ENCODE measurements at regions not wholly inside any gene's neighbourhood (a gene's known extent, or its start where the extent isn't known, plus 50 kb on each side); places are given as distances from the start of the nearest gene placed in this dataset.

GRCh38 chr5:4563400-4563799, 576.7 kb upstream of the ADAMTS16 start:
- intact Hi-C loops (cut with DNase I, micrococcal nuclease) = no loop called here
- DNase-seq (no peak), ATAC-seq (no peak)
- no peaks in the 10 kb centered on the region for H3K27me3 Mint-ChIP-seq
- no peak overlapping the region for H3K27ac Mint-ChIP-seq
- POLR2A ChIA-PET = no interaction called here
- H3K4me1 Mint-ChIP-seq = no peaks in the 10 kb centered on the region
- CTCF ChIA-PET = no interaction called here
- H3K4me3 Mint-ChIP-seq = no peak overlapping the region
- no peaks in the 10 kb centered on the region for H3K36me3 Mint-ChIP-seq (ENCODE audit: low read depth)
- H3K9me3 Mint-ChIP-seq (ENCODE audit: low read depth) = peaks cover 18% of the 10 kb centered on the region

- no peak overlapping the region for H3K4me3 Mint-ChIP-seq
- H3K4me1 Mint-ChIP-seq = no peaks in the 10 kb centered on the region
- ChIA-PET POLR2A (no interaction called here), CTCF (interaction anchor here (0.5 kb wide), 1 partner anchor 27 kb away, joined by 3 read pairs; no protein-coding TSS in a partner anchor)
- peaks cover 12% of the 10 kb centered on the region for H3K9me3 Mint-ChIP-seq (ENCODE audit: low read depth)
- H3K27ac Mint-ChIP-seq = no peak overlapping the region
- H3K27me3 Mint-ChIP-seq = no peaks in the 10 kb centered on the region
- H3K36me3 Mint-ChIP-seq (ENCODE audit: low read depth) = no peaks in the 10 kb centered on the region
- intact Hi-C loops (cut with DNase I, micrococcal nuclease) = no loop called here
- ATAC-seq (no peak), DNase-seq (no peak)
These were observed 569.8 kb upstream of the ADAMTS16 start for GRCh38 chr5:4570047-4570995.

- DNase-seq (no peak), ATAC-seq (no peak)
- POLR2A ChIA-PET = no interaction called here
- Mint-ChIP-seq H3K4me1 (no peaks in the 10 kb centered on the region), H3K27ac (no peak overlapping the region), H3K27me3 (no peaks in the 10 kb centered on the region), H3K4me3 (no peak overlapping the region), H3K9me3 (ENCODE audit: low read depth) (peaks cover 12% of the 10 kb centered on the region), H3K36me3 (ENCODE audit: low read depth) (no peaks in the 10 kb centered on the region)
- CTCF ChIA-PET = no interaction called here
- intact Hi-C loops (cut with DNase I, micrococcal nuclease) = no loop called here
These were observed 568.7 kb upstream of the ADAMTS16 start for GRCh38 chr5:4571248-4571948.

- no peaks in the 10 kb centered on the region for H3K36me3 Mint-ChIP-seq (ENCODE audit: low read depth)
- no peaks in the 10 kb centered on the region for H3K27me3 Mint-ChIP-seq
- no peak overlapping the region for H3K4me3 Mint-ChIP-seq
- POLR2A ChIA-PET = no interaction called here
- ATAC-seq (no peak), DNase-seq (no peak)
- H3K4me1 Mint-ChIP-seq = no peaks in the 10 kb centered on the region
- intact Hi-C loops (cut with DNase I, micrococcal nuclease) = no loop called here
- CTCF ChIA-PET = no interaction called here
- no peak overlapping the region for H3K27ac Mint-ChIP-seq
- peaks cover 10% of the 10 kb centered on the region for H3K9me3 Mint-ChIP-seq (ENCODE audit: low read depth)
These were observed 567.6 kb upstream of the ADAMTS16 start for GRCh38 chr5:4572311-4573100.

- H3K4me3 Mint-ChIP-seq = no peak overlapping the region
- intact Hi-C loops (cut with DNase I, micrococcal nuclease) = no loop called here
- CTCF ChIA-PET = no interaction called here
These were observed 564.5 kb upstream of the ADAMTS16 start for GRCh38 chr5:4575608-4576007.

GRCh38 chr5:4576161-4576748, 563.9 kb upstream of the ADAMTS16 start:
- no peak for ATAC-seq
- intact Hi-C loops (cut with DNase I, micrococcal nuclease) = no loop called here
- ChIA-PET CTCF (no interaction called here), POLR2A (no interaction called here)
- H3K9me3 Mint-ChIP-seq (ENCODE audit: low read depth) = peaks cover 15% of the 10 kb centered on the region
- no peak for DNase-seq
- no peak overlapping the region for H3K4me3 Mint-ChIP-seq
- no peak overlapping the region for H3K27ac Mint-ChIP-seq
- H3K27me3 Mint-ChIP-seq = no peaks in the 10 kb centered on the region
- no peaks in the 10 kb centered on the region for H3K4me1 Mint-ChIP-seq
- no peaks in the 10 kb centered on the region for H3K36me3 Mint-ChIP-seq (ENCODE audit: low read depth)

More at GRCh38 chr5:4575608-4576007, 564.5 kb upstream of the ADAMTS16 start:
- H3K27ac Mint-ChIP-seq = no peak overlapping the region
- no peaks in the 10 kb centered on the region for H3K27me3 Mint-ChIP-seq
- POLR2A ChIA-PET = no interaction called here
- ATAC-seq (no peak), DNase-seq (no peak)
- peaks cover 11% of the 10 kb centered on the region for H3K9me3 Mint-ChIP-seq (ENCODE audit: low read depth)
- no peaks in the 10 kb centered on the region for H3K4me1 Mint-ChIP-seq
- no peaks in the 10 kb centered on the region for H3K36me3 Mint-ChIP-seq (ENCODE audit: low read depth)

GRCh38 chr5:4576908-4577307, 563.2 kb upstream of the ADAMTS16 start:
- intact Hi-C loops (cut with DNase I, micrococcal nuclease) = no loop called here
- ATAC-seq (no peak), DNase-seq (no peak)
- CTCF ChIA-PET = interaction anchor here (0.9 kb wide), 1 partner anchor 10 kb away, joined by 3 read pairs; no protein-coding TSS in a partner anchor
- no peaks in the 10 kb centered on the region for H3K27me3 Mint-ChIP-seq
- no peak overlapping the region for H3K27ac Mint-ChIP-seq
- POLR2A ChIA-PET = no interaction called here
- H3K9me3 Mint-ChIP-seq (ENCODE audit: low read depth) = peaks cover 20% of the 10 kb centered on the region
- H3K4me1 Mint-ChIP-seq = no peaks in the 10 kb centered on the region
- H3K36me3 Mint-ChIP-seq (ENCODE audit: low read depth) = no peaks in the 10 kb centered on the region
- no peak overlapping the region for H3K4me3 Mint-ChIP-seq

GRCh38 chr5:4579679-4580078, 560.5 kb upstream of the ADAMTS16 start:
- Mint-ChIP-seq H3K9me3 (ENCODE audit: low read depth) (peaks cover 23% of the 10 kb centered on the region), H3K4me3 (no peak overlapping the region), H3K36me3 (ENCODE audit: low read depth) (no peaks in the 10 kb centered on the region), H3K27ac (no peak overlapping the region), H3K4me1 (no peaks in the 10 kb centered on the region), H3K27me3 (no peaks in the 10 kb centered on the region)
- CTCF ChIA-PET = no interaction called here
- intact Hi-C loops (cut with DNase I, micrococcal nuclease) = no loop called here
- no peak for ATAC-seq
- DNase-seq = no peak
- POLR2A ChIA-PET = no interaction called here

- peaks cover 21% of the 10 kb centered on the region for H3K9me3 Mint-ChIP-seq (ENCODE audit: low read depth)
- POLR2A ChIA-PET = no interaction called here
- no peaks in the 10 kb centered on the region for H3K27me3 Mint-ChIP-seq
- DNase-seq (no peak), ATAC-seq (no peak)
- H3K36me3 Mint-ChIP-seq (ENCODE audit: low read depth) = no peaks in the 10 kb centered on the region
- no peak overlapping the region for H3K4me3 Mint-ChIP-seq
- no peaks in the 10 kb centered on the region for H3K4me1 Mint-ChIP-seq
- intact Hi-C loops (cut with DNase I, micrococcal nuclease) = no loop called here
- CTCF ChIA-PET = no interaction called here
- H3K27ac Mint-ChIP-seq = no peak overlapping the region
These were observed 559.4 kb upstream of the ADAMTS16 start for GRCh38 chr5:4580772-4581171.

GRCh38 chr5:4581289-4581688, 558.8 kb upstream of the ADAMTS16 start:
- no peak for ATAC-seq
- POLR2A ChIA-PET = no interaction called here
- Mint-ChIP-seq H3K27me3 (no peaks in the 10 kb centered on the region), H3K36me3 (ENCODE audit: low read depth) (no peaks in the 10 kb centered on the region), H3K4me1 (no peaks in the 10 kb centered on the region), H3K9me3 (ENCODE audit: low read depth) (peaks cover 24% of the 10 kb centered on the region), H3K27ac (no peak overlapping the region), H3K4me3 (no peak overlapping the region)
- CTCF ChIA-PET = no interaction called here
- no peak for DNase-seq
- intact Hi-C loops (cut with DNase I, micrococcal nuclease) = no loop called here

- no peak overlapping the region for H3K4me3 Mint-ChIP-seq
- H3K27ac Mint-ChIP-seq = no peak overlapping the region
- ATAC-seq = no peak
- no peaks in the 10 kb centered on the region for H3K4me1 Mint-ChIP-seq
- no peak for DNase-seq
- intact Hi-C loops (cut with DNase I, micrococcal nuclease) = no loop called here
- ChIA-PET POLR2A (no interaction called here), CTCF (no interaction called here)
- H3K36me3 Mint-ChIP-seq (ENCODE audit: low read depth) = no peaks in the 10 kb centered on the region
- no peaks in the 10 kb centered on the region for H3K27me3 Mint-ChIP-seq
- H3K9me3 Mint-ChIP-seq (ENCODE audit: low read depth) = peaks cover 28% of the 10 kb centered on the region
These were observed 555.1 kb upstream of the ADAMTS16 start for GRCh38 chr5:4584982-4585381.

Data from activated CD4-positive, alpha-beta T cell treated with anti-CD3 and anti-CD28 coated beads for 36 hours (primary cell).